GM21529 (cell line): ENCODE measurements at regions not wholly inside any gene's neighbourhood (a gene's known extent, or its start where the extent isn't known, plus 50 kb on each side); places are given as distances from the start of the nearest gene placed in this dataset.

Experiments used
- ATAC-seq: cut with Tn5 transposase; IDR thresholded peaks from one replicate; pipeline ENCODE4 v1.9.1; 2021; ENCODE audit not compliant: unreplicated experiment

DNA sequence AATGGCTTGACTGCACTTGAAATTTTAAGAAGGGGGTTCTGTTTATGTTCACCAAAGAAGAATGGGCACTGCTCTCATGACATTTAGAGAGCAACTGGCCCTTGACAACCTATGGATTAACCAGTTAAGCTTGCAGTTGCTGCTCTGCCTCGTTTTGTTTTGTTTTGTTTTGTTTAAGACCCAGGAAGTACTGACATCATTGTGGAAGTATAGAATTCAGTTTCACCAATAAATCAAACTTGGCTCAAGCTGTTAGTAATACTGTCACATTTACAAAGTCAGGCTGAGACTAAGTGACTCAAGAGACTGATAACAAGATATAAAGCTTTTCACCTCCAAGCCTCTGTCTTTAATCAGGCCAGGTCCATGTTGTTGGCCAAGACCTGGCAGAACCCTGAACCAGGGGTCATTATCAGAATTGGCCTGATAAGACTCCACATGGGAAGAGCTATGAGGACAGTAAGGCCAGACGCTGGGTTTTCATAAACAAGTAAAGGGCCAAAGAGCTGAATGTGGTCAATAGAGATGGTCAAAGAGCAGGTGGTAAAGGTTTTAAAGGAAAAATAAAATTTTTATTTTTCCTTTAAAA is 99.4 kb upstream of the VGLL2 start:
- no peak for ATAC-seq

DNA sequence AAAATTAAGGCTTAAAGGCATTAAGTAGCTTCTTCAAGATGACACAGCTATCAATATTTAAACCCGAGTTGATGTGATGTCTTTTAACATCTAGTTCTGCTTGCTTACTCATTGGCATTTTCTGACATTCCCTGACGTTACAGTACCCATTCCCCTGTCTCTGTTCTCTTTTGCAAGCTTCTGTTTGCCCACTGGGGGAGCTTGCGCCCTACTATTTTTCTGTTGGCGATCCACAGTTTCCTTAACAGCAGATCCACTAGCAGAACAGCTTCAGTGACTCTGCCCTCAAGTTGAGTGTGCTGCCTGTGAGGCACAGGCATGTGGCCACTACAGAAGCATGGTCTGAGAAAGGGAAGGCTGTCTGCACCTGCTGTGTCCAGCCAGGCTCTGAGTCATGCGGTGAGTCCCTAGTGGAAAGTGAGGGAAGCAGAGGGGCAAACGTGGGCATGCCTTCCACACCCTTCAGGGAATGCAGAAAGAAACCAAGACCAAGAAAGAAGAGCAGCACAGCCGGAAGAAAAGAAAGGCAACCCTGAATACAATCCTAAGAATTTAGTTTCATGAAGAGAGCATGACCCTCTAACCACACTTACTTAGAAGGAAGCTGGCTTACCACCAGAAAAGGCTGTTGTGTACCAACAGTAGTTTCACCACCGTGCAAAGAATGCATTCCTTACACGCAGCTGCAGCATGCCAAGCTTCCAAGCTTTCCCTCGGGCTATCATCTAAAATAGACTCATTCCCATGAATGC is 97.7 kb upstream of the VGLL2 start:
- no peak for ATAC-seq

GRCh38 chr6:117168296-117169063 is 96.9 kb upstream of the VGLL2 start:
- ATAC-seq, result no peak

DNA sequence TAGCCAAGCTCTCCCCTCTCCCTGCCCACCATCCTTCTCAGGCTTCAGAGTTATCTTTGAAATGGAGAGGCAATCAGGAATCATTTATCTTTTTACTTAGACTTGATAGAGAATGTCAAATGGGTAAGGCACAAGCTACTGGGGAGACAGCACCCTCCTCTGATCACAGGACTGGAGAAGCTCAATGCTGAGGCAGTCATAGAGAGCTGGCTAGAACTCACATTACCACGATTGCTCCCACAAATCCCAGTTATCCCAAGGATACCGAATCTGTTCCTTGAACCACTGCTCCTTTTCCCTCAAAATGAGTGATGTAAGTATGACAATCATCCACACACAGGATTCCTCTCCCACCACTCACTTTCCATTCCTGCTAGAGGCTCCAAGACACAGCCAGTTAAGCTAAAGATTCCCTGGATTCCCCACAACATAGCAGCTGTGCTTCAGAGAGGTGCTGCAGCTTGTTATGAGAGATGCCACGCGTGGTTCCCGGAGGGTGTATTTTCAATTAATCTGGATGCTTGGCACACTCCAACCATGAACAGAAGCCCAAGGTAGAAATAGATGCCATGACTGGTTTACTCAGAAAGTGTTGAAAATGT is 96.2 kb upstream of the VGLL2 start:
- no peak for ATAC-seq

DNA sequence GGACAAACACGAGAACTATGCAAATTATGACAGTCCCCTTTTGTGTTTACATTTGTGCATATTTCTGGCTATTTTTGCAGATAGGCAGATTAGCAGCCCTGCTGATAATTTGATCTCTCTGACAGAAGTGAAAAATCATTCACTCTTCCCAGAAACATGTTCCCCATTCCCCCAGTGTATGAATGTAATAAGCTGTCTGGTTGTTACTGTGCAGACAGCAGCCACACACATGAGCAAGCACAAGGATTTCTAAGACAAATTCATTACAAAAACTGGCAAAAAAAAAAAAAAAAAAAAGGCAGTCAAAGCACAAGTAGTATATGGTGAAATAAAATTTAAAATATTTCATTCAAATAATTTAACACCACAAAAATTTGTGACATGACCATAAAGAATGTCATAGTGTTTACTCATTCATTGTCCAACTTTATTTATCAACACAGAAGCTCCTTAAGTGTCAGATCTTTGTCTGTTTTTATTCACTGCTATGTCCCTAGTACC is 95.5 kb upstream of the VGLL2 start:
- no peak for ATAC-seq

DNA sequence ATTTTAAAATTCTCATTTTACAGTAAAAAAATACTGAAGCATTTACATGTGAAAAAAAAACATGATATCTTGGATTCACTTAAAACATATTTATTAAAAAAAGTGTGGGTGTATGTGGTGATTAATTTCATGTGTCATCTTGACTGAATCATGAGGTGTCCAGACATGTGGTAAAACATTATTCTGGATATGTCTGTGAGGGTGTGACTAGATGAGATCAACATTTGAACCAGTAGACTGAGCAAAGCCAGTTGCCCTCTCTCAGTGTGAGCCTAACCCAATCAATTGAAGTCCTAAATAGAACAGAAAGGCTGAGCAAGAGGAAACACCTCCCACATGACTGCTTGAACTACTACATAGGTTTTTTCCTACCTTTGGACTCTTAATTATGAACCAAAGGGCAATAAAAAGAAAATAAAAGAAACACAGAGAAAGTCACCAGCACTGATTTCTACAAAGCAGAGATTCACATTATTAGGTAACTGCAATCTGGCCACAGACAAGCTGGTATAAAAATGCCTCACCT is 90.5 kb upstream of the VGLL2 start:
- no peak for ATAC-seq

GRCh38 chr6:117188627-117189201 is 76.6 kb upstream of the VGLL2 start:
- no peak for ATAC-seq

- no peak for ATAC-seq
Measured at GRCh38 chr6:117191009-117191408, 74.3 kb upstream of the VGLL2 start.

- no peak for ATAC-seq
Measured at GRCh38 chr6:117191448-117191847, 73.9 kb upstream of the VGLL2 start.

DNA sequence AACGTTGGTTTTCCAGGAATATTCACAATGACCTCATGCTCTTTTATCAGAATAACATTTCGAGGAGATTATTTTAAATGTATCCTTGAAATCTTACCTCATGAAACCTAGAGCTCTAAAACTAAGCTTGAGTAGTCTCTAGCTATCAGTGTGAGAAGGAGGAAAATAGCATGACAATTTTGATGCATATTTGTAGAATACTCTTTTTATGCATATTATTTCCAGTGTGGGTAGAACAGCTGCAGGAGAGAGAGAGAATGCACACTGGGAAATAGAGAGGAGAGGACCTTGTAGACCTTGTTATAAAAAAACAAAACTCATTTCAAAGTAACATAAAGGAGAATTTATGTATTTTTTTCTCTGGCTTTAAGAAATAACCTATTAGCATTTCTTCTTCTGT is 71.1 kb upstream of the VGLL2 start:
- no peak for ATAC-seq

DNA sequence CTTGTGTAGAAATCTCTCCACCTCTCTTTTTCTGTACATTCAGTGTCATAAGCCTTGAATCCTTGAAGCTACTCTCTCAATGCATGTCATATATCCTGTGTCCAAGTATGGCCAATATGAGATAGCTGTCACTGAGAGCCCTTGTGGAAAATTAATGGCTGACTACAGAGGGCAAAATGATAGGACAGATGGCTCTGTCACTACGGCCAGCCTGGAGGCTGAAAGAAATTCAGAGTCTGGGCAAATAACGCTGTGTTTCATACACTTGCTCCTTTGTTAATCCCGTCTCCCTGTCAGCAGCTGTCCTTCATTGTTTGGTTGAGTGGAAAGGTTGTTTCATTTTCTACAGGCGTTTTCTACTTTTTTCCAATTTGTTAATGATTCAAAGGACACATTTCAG is 70.4 kb upstream of the VGLL2 start:
- no peak for ATAC-seq

DNA sequence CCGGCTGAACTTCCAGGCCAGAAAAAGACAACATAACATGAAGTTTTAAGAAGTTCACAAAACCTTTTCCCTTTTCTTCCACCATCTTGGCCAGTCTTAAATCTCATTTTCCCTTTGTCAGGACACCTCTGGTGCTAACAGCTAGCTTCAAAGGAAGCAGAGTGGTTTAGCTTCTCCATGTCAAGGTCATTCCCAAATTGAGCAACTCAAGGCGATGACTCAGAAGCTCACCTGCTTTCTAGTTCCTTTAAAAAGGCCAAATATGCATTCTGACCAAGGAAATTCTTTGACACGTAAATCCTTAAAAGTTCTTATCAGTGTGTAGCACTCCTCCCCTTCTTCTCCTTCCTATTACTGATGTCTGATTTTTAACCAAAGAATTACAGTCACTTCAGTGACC is 69.6 kb upstream of the VGLL2 start:
- no peak for ATAC-seq

GRCh38 chr6:117200067-117200466 is 65.3 kb upstream of the VGLL2 start:
- ATAC-seq, result no peak

GRCh38 chr6:117204903-117205302 is 60.5 kb upstream of the VGLL2 start:
- no peak for ATAC-seq

- ATAC-seq, result no peak
Measured at GRCh38 chr6:117205876-117206275, 59.5 kb upstream of the VGLL2 start.

DNA sequence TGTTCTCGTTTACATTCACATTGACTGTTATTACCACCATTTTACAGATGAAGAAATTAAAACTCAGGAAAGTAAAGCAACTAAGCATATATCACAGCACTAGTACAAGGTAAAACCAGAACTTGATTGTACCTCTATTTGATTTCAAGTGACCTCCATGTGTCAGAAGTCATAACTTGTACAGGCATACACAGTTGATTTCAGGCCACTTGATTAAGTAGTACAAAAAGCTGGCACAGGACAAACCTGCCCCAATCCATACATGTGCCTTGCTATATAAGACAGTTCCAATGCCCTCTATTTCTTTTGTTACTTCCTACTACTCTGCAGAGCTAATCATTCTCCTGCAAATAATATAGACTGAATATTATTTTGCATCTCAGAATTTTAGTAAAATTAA is 58.8 kb upstream of the VGLL2 start:
- ATAC-seq, result no peak

GRCh38 chr6:117206944-117207687 is 58.2 kb upstream of the VGLL2 start:
- ATAC-seq, result no peak

- no peak for ATAC-seq
Measured at GRCh38 chr6:117210279-117210678, 55.1 kb upstream of the VGLL2 start.

GRCh38 chr6:117215353-117216090 is 49.8 kb upstream of the VGLL2 start:
- no peak for ATAC-seq
